Natural killer cell (primary cell): ENCODE measurements at regions not wholly inside any gene's neighbourhood (a gene's known extent, or its start where the extent isn't known, plus 50 kb on each side); places are given as distances from the start of the nearest gene placed in this dataset.

Experiments used
- ATAC-seq, 3 donors: fragments of 150-1000 bp in 2 of 3; fragments of 200-7000 bp in 1 of 3; cut with Tn5 transposase; 1 replicate in 1 of 3; 2 replicates in 2 of 3; pipeline ENCODE4 v1.10.0; 2021; ENCODE audit warnings: mild to moderate bottlenecking in 2 of 3, moderate library complexity in 2 of 3
- DNase-seq, 2 donors: peaks; one replicate each; pipeline versions ENCODE4 v3.0.0 to v3.0.0-alpha.2; 2013 to 2021; ENCODE audit warnings: mixed read lengths in 1 of 2
- H3K27ac ChIP-seq: one replicate; pipeline ENCODE4 v1.5.1; 2013; ENCODE audit warnings: mild to moderate bottlenecking, low read length
- H3K27me3 ChIP-seq: one replicate; pipeline ENCODE4 v1.6.1; 2013; ENCODE audit warnings: low read length; ENCODE audit not compliant: control insufficient read depth, insufficient read depth
- H3K36me3 ChIP-seq: one replicate; pipeline ENCODE4 v1.6.1; 2013; ENCODE audit warnings: low read length; ENCODE audit not compliant: control insufficient read depth, insufficient read depth
- H3K4me1 ChIP-seq: one replicate; pipeline ENCODE4 v1.6.1; 2013; ENCODE audit warnings: low read length; ENCODE audit not compliant: control insufficient read depth, insufficient read depth
- H3K4me3 ChIP-seq: one replicate; pipeline ENCODE4 v1.5.1; 2013; ENCODE audit warnings: low read length
- H3K9me3 ChIP-seq: one replicate; pipeline ENCODE4 v1.6.1; 2013; ENCODE audit warnings: low read length; ENCODE audit not compliant: control insufficient read depth, insufficient read depth
- H3K27ac Mint-ChIP-seq, 2 donors: one replicate each; pipeline ENCODE4 v1.8.0; 2022; ENCODE audit warnings: mild to moderate bottlenecking in 2 of 2, mixed read lengths in 2 of 2, moderate library complexity in 1 of 2
- H3K27me3 Mint-ChIP-seq, 2 donors: one replicate each; pipeline ENCODE4 v1.8.0; 2022; ENCODE audit warnings: low read depth in 2 of 2, mixed read lengths in 2 of 2
- H3K36me3 Mint-ChIP-seq: one replicate; pipeline ENCODE4 v1.8.0; 2022; ENCODE audit warnings: mixed read lengths
- H3K4me1 Mint-ChIP-seq, 2 donors: one replicate each; pipeline ENCODE4 v1.8.0; 2022; ENCODE audit warnings: mixed read lengths in 2 of 2
- H3K4me3 Mint-ChIP-seq: one replicate; pipeline ENCODE4 v1.8.0; 2022; ENCODE audit warnings: mild to moderate bottlenecking, moderate library complexity, mixed read lengths
- H3K9me3 Mint-ChIP-seq, 2 donors: one replicate each; pipeline ENCODE4 v1.8.0; 2022; ENCODE audit warnings: mixed read lengths in 2 of 2
- CTCF ChIP-seq: fragments of 200-600 bp; IDR thresholded peaks from one replicate; pipeline ENCODE4 v1.8.0; 2022; ENCODE audit warnings: antibody characterized with exemption
- WGBS: methylation state at CpG from one replicate; pipeline ENCODE4 v1.1.7; 2013; ENCODE audit warnings: missing lambda C conversion rate; ENCODE audit not compliant: insufficient coverage; 5-methylcytosine and 5-hydroxymethylcytosine counted together
- intact Hi-C: fragments of 100-400 bp; cut with micrococcal nuclease; formaldehyde crosslinking; loops from one replicate; pipeline ENCODE4 v1.14.2; 2022

DNA sequence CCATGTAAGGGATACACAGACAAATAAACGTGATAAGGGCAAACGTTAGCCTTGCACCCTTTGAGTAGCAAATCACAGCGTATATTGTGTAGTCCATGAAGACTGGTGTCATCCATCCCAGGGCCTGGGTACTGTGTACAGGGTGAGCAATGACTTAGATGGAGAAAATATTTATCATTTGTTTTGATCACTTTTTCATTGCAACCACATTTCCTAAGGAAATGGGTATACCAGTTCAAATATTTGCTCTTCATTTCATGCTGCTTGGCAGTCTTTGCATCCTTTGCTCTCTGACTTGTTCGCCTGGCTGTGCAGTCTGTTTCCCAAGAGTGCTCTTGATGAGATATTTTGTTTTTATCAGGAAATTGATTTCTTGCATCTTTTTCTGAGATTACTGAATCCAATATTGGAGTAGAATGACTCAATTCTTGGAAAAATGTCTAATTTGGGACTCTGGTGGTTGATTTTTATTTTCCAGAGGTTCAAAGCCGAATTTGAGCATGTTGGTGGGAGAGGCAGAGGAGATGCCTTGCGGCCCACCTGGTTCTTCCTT lies 424.6 kb upstream of the SEMA6D start:
- intact Hi-C loops = no loop called here
- H3K9me3 Mint-ChIP-seq = peaks cover 0 to 8% of the 10 kb centered on the region in 2 donors

GRCh38 chr15:47293466-47294162 lies 423.7 kb upstream of the SEMA6D start:
- no peaks in the 10 kb centered on the region for H3K4me1 ChIP-seq
- H3K27ac ChIP-seq = no peak overlapping the region
- no peak overlapping the region for H3K27ac Mint-ChIP-seq
- H3K9me3 ChIP-seq = no peaks in the 10 kb centered on the region
- no peaks in the 10 kb centered on the region for H3K27me3 Mint-ChIP-seq
- no peaks in the 10 kb centered on the region for H3K27me3 ChIP-seq
- H3K4me3 Mint-ChIP-seq = no peak overlapping the region
- no peaks in the 10 kb centered on the region for H3K36me3 Mint-ChIP-seq
- TF ChIP-seq CTCF = no peak
- WGBS = 71% methylated on average over 6 of the region's 6 CpGs
- DNase-seq = no peak
- no peaks in the 10 kb centered on the region for H3K4me1 Mint-ChIP-seq
- no peaks in the 10 kb centered on the region for H3K36me3 ChIP-seq
- ATAC-seq = no peak
- intact Hi-C loops = no loop called here
- H3K9me3 Mint-ChIP-seq = peaks cover 0 to 9% of the 10 kb centered on the region in 2 donors
- no peak overlapping the region for H3K4me3 ChIP-seq

More for the DNA sequence above, 424.6 kb upstream of the SEMA6D start:
- no peak overlapping the region for H3K27ac ChIP-seq
- no peak overlapping the region for H3K4me3 Mint-ChIP-seq
- no peaks in the 10 kb centered on the region for H3K36me3 Mint-ChIP-seq
- ATAC-seq (no peak), DNase-seq (no peak)
- no peak overlapping the region for H3K27ac Mint-ChIP-seq
- H3K27me3 Mint-ChIP-seq = no peaks in the 10 kb centered on the region
- WGBS = 82% methylated on average over 6 of the region's 6 CpGs
- no peaks in the 10 kb centered on the region for H3K36me3 ChIP-seq
- peaks cover 1% of the 10 kb centered on the region for H3K9me3 ChIP-seq
- TF ChIP-seq CTCF = no peak
- H3K27me3 ChIP-seq = no peaks in the 10 kb centered on the region
- no peaks in the 10 kb centered on the region for H3K4me1 Mint-ChIP-seq
- no peak overlapping the region for H3K4me3 ChIP-seq
- H3K4me1 ChIP-seq = no peaks in the 10 kb centered on the region

DNA sequence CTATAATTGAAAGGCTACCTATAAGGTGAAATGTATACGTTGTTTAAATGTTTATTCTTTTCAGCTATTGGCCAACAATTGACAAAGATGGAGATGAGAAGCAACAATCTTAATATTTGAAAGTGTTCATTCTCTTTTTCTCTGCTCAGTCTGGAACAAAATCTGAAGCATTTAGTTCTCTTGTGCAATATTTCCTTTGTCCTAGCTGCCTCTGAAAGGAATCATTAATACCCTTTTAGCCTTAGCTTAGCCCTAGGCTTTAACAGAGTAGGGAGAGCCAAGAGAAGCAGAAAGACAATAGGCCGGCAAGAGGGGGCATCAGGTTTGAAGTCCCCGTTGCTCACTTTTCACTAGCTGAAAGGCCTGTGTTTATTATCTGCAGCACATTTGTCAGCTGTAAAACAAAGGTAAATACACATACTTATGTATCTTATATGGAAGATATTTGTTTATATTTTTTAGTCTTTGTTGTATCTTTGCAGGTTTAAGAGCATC lies 422.5 kb upstream of the SEMA6D start:
- 79% methylated on average over 2 of the region's 3 CpGs for WGBS

More for the DNA sequence above, 422.5 kb upstream of the SEMA6D start:
- TF ChIP-seq CTCF = no peak
- Histone ChIP-seq H3K27me3 (no peaks in the 10 kb centered on the region), H3K36me3 (no peaks in the 10 kb centered on the region), H3K4me1 (no peaks in the 10 kb centered on the region), H3K4me3 (no peak overlapping the region), H3K27ac (no peak overlapping the region), H3K9me3 (no peaks in the 10 kb centered on the region)
- no peak overlapping the region for H3K27ac Mint-ChIP-seq
- no peaks in the 10 kb centered on the region for H3K27me3 Mint-ChIP-seq
- H3K4me3 Mint-ChIP-seq = no peak overlapping the region
- DNase-seq = no peak
- intact Hi-C loops = no loop called here
- H3K9me3 Mint-ChIP-seq = peaks cover 3 to 5% of the 10 kb centered on the region in 2 donors
- H3K4me1 Mint-ChIP-seq = no peaks in the 10 kb centered on the region
- no peak for ATAC-seq
- H3K36me3 Mint-ChIP-seq = no peaks in the 10 kb centered on the region
